Retinal pigment epithelial cell (primary cell): ENCODE measurements at regions not wholly inside any gene's neighbourhood (a gene's known extent, or its start where the extent isn't known, plus 50 kb on each side); places are given as distances from the start of the nearest gene placed in this dataset.
"Not testable (repeated sequence)": the region's sequence is repeated elsewhere in the genome, so short reads cannot be mapped to it uniquely, and the experiment has no call there.

Experiments
- DNase-seq: peaks from one replicate; pipeline ENCODE4 v3.0.0-alpha.2; 2010; ENCODE audit warnings: low read depth
- H3K4me3 ChIP-seq: 2 replicates; pipeline ENCODE4 v1.5.1; 2011; ENCODE audit warnings: mild to moderate bottlenecking, low read length, control low read depth, moderate library complexity
- TF ChIP-seq, protein P1 (sequence below): conservative IDR thresholded peaks from 2 replicates; pipeline ENCODE4 v1.5.1; 2011; ENCODE audit warnings: low read depth, low read length, control low read depth, inconsistent platforms

DNA sequence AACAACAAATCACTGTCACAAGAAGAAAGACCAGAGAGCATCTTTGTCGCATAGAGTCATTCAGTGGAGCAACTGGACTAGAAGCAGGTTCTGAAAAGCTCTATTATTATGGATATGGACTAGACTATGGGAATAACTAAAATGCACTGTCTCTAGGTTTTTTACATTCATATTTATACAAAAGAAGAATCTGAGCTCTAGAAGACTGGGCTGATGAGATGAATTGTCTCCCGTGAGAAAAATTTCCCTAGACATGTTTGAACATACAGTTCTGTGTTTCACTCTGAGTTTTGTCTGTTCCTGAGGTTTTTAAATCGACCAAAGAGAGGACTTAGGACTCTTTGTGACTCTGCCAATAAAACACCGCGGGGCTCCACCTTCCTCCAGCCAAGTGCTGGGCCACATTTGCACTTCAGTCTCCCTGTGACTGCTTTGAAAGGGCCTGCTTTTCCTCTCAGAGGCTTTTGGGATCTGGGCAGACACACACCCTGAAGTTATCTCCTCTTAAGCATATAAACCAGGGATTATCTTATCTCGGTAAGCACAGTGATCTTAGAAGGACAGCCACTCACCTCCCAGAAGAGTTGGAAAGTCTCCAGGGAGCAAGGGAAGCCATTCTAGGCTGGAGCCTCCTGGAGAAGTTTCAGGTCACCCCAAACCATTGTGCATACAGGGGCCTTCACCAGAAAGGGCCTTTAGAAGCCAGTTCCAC, 101.0 kb upstream of the JCAD start:
- TF ChIP-seq, protein P1, sequence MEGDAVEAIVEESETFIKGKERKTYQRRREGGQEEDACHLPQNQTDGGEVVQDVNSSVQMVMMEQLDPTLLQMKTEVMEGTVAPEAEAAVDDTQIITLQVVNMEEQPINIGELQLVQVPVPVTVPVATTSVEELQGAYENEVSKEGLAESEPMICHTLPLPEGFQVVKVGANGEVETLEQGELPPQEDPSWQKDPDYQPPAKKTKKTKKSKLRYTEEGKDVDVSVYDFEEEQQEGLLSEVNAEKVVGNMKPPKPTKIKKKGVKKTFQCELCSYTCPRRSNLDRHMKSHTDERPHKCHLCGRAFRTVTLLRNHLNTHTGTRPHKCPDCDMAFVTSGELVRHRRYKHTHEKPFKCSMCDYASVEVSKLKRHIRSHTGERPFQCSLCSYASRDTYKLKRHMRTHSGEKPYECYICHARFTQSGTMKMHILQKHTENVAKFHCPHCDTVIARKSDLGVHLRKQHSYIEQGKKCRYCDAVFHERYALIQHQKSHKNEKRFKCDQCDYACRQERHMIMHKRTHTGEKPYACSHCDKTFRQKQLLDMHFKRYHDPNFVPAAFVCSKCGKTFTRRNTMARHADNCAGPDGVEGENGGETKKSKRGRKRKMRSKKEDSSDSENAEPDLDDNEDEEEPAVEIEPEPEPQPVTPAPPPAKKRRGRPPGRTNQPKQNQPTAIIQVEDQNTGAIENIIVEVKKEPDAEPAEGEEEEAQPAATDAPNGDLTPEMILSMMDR: no peak
- no peak overlapping the region for H3K4me3 ChIP-seq
- DNase-seq: no peak

DNA sequence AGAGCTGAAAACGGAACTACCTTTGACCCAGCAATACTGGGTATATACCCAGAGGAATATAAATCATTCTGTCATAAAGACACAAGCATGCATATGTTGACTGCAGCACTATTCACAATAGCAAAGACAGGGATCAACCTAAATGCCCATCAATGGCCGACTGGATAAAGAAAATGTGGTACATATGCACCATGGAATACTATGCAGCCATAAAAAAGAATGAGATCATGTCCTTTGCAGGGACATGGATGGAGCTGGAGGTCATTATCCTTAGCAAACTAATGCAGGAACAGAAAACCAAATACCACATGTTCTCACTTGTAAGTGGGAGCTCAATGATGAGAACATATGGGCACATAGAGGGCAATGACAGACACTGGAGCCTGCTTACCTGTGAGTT, 100.2 kb upstream of the JCAD start:
- DNase-seq, H3K4me3 ChIP-seq: not testable (repeated sequence)

DNA sequence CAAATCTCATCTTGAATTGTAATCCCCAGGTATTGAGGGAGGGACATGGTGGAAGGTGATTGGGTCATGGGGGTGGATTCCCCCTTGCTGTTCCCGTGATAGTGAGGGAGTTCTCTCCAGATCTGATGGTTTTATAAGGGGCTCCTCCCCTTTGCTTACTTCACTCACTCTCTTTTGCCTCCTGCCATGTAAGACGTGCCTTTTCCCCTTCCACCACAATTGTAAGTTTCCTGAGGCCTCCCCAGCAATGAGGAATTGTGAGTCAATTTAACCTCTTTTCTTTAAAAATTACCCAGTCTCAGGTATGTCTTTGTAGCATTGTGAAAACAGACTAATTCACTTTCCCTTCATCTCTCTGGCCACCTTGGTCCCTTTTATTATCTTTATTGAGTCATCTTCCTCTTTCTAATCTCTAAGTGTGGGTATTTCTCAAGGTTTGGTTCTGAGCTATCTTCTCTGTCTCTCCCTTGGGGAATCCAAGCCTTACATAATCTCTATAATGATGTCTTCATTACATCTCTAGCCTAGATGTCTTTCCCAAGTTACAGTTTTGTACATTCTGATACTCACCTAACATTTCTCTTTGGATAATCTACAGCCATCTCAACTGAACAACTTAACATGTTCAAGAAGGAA, 99.1 kb upstream of the JCAD start:
- TF ChIP-seq, protein P1: no peak
- no peak for DNase-seq

DNA sequence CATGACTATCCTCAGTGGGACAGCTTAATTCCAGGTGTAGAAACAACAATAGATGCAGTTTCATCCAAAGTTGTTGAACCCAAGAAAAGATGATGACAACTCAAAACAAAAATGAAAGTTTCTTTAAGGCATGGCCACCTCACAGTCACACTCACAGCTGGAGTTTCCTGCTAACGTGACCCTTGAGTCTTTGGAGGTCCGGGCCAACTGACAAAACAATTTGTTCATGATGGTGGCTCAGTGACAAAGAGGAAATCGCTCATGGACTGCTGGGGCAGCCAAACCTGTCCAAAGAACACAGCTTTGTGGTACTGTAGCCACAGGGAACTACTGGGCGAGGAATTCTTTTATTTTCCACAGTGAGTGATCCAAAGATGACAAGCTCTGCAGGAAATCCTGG, 96.0 kb upstream of the JCAD start:
- no peak for DNase-seq
- TF ChIP-seq, protein P1: no peak

More for the DNA sequence above, 99.1 kb upstream of the JCAD start:
- H3K4me3 ChIP-seq: no peak overlapping the region

DNA sequence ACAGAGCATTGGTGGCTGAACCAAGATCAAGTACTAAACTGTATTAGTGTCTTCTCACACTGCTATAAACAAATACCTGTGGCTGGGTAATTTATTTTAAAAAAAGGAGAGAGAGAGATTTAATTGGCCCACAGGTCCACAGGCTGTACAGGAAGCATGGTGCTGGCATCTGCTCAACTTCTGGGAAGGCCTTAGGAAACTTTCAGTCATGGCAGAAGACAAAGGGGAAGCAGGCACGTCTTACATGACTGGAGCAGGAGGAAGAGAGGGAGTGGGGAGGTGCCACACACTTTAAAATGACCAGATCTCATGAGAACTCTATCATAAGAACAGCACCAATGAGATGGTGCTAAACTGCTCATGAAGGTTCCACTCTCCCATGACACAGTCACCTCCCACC, 95.2 kb upstream of the JCAD start:
- H3K4me3 ChIP-seq: no peak overlapping the region
- DNase-seq: no peak
- TF ChIP-seq, protein P1: no peak

More for the DNA sequence above, 96.0 kb upstream of the JCAD start:
- no peak overlapping the region for H3K4me3 ChIP-seq

DNA sequence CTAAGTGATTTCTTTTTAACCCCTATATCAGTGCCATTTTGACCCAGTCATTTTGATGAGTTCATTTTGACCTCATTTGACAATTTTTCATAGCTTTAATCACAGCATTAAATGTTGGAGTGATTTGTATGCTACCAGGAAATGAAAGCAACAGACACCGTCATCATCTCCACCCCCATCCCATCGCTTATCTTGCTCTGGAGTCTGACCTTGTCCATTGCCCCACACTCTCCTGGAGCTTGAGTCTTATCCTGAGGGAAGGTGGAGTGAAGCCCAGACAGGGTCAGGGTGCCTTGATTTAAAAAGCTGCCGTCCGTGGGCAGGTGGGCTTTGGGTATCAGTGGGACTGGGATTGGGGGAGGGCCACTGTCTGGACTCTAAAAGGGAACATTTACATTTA, 94.7 kb upstream of the JCAD start:
- TF ChIP-seq, protein P1: no peak
- H3K4me3 ChIP-seq: no peak overlapping the region
- no peak for DNase-seq

DNA sequence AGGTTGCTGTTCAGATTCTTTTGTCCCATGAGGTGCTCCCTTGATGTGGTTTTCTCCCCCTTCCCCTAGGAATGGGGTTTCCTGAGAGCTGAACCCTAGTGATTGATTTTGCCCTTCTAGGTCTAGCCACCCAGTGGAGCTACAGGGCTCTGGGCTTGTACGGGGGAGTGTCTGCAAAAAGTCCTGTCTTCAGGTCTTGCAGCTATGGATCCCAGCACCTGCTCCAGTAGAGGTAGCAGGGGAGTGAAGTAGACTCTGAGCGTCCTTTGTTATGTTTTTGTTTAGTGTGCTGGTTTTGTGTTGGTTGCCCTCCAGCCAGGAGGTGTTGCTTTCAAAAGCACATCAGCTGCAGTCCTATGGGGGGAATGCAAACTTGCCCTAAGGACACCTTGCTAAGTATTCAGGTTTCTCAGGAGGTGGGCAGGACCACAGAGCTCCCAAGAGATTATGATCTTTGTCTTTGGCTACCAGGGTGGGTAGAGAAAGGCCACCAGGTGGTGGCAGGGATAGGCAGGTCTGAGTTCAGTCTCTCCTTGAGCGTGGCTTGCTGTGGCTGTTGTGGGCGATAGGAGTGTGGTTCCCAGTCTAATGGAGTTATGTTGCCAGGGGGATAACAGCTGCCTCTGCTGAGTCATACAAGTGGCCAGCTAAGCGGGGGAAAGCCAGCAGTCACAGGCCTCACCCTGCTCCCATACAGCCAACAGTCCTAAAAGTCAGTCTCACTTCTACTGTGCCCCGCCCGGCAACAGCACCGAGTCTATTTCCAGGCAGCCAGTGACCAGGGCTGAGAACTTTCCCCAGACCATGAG, 92.4 kb upstream of the JCAD start:
- peak; percentile 43 for DNase-seq
- TF ChIP-seq, protein P1: peak; percentile 11
- H3K4me3 ChIP-seq: no peak overlapping the region
